ENCODE measurements at regions not wholly inside any gene's neighbourhood (a gene's known extent, or its start where the extent isn't known, plus 50 kb on each side); places are given as distances from the start of the nearest gene placed in this dataset.

GRCh38 chr11:127109796-127110480 lies 109.4 kb upstream of the KIRREL3 start:
- H3K36me3 Mint-ChIP-seq (ENCODE audit: insufficient read depth, unreplicated experiment), result no peaks in the 10 kb centered on the region
- no peaks in the 10 kb centered on the region for H3K27me3 Mint-ChIP-seq (ENCODE audit: insufficient read depth, unreplicated experiment)
- peaks cover 16% of the 10 kb centered on the region for H3K9me3 Mint-ChIP-seq (ENCODE audit: unreplicated experiment)
- no peak for DNase-seq (ENCODE audit: unreplicated experiment)
- BruUV-seq (replicated peaks), result no TSS peak
- no peak overlapping the region for H3K27ac Mint-ChIP-seq (ENCODE audit: low read depth, unreplicated experiment)
- intact Hi-C loops (cut with micrococcal nuclease), result no loop called here
- ChIA-PET POLR2A (interaction anchor here (0.5 kb wide), 1 partner anchor 421 kb away, joined by 5 read pairs; no protein-coding TSS in a partner anchor), CTCF (no interaction called here)
- H3K4me1 Mint-ChIP-seq (ENCODE audit: insufficient read depth, unreplicated experiment), result no peaks in the 10 kb centered on the region
- H3K4me3 Mint-ChIP-seq (ENCODE audit: unreplicated experiment), result no peak overlapping the region
- TF ChIP-seq, protein P1, sequence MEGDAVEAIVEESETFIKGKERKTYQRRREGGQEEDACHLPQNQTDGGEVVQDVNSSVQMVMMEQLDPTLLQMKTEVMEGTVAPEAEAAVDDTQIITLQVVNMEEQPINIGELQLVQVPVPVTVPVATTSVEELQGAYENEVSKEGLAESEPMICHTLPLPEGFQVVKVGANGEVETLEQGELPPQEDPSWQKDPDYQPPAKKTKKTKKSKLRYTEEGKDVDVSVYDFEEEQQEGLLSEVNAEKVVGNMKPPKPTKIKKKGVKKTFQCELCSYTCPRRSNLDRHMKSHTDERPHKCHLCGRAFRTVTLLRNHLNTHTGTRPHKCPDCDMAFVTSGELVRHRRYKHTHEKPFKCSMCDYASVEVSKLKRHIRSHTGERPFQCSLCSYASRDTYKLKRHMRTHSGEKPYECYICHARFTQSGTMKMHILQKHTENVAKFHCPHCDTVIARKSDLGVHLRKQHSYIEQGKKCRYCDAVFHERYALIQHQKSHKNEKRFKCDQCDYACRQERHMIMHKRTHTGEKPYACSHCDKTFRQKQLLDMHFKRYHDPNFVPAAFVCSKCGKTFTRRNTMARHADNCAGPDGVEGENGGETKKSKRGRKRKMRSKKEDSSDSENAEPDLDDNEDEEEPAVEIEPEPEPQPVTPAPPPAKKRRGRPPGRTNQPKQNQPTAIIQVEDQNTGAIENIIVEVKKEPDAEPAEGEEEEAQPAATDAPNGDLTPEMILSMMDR (IDR thresholded peaks at IDR 0.05; ENCODE audit: unreplicated experiment), result no peak

GRCh38 chr11:127108838-127109237 lies 108.3 kb upstream of the KIRREL3 start:
- Mint-ChIP-seq H3K4me1 (ENCODE audit: insufficient read depth, unreplicated experiment) (no peaks in the 10 kb centered on the region), H3K4me3 (ENCODE audit: unreplicated experiment) (no peak overlapping the region), H3K9me3 (ENCODE audit: unreplicated experiment) (peaks cover 16% of the 10 kb centered on the region), H3K27me3 (ENCODE audit: insufficient read depth, unreplicated experiment) (no peaks in the 10 kb centered on the region), H3K36me3 (ENCODE audit: insufficient read depth, unreplicated experiment) (no peaks in the 10 kb centered on the region), H3K27ac (ENCODE audit: low read depth, unreplicated experiment) (no peak overlapping the region)
- ChIA-PET POLR2A (no interaction called here), CTCF (no interaction called here)
- TF ChIP-seq, protein P1 (IDR thresholded peaks at IDR 0.05; ENCODE audit: unreplicated experiment), result no peak
- intact Hi-C loops (cut with micrococcal nuclease), result no loop called here
- BruUV-seq (replicated peaks), result no TSS peak
- no peak for DNase-seq (ENCODE audit: unreplicated experiment)

DNA sequence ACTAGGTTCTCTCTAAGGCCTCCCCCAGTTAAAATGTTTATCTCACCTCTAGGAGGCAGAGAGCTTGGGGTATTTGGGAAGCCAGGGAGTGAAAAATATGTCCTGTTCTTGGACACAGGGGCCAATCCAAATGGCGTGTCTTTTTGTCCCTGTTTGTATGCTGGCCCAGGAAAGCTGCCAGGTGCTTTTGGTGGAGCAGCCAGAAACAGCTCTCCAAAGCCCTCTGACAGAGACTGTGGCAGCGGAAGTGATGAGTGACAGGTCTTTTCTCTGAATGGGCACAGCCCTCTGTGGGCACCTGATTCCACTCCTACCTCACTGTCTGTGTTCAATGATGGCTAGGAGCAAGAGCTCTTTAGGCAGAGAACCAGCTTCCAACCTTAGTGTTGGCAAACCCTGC lies 106.4 kb upstream of the KIRREL3 start:
- Mint-ChIP-seq H3K27me3 (ENCODE audit: insufficient read depth, unreplicated experiment) (no peaks in the 10 kb centered on the region), H3K9me3 (ENCODE audit: unreplicated experiment) (peaks cover 16% of the 10 kb centered on the region), H3K27ac (ENCODE audit: low read depth, unreplicated experiment) (no peak overlapping the region), H3K4me1 (ENCODE audit: insufficient read depth, unreplicated experiment) (no peaks in the 10 kb centered on the region), H3K4me3 (ENCODE audit: unreplicated experiment) (no peak overlapping the region), H3K36me3 (ENCODE audit: insufficient read depth, unreplicated experiment) (no peaks in the 10 kb centered on the region)
- intact Hi-C loops (cut with micrococcal nuclease), result no loop called here
- no TSS peak for BruUV-seq (replicated peaks)
- ChIA-PET CTCF (interaction anchor here (0.6 kb wide), 1 partner anchor 58 kb away, joined by 3 read pairs; no protein-coding TSS in a partner anchor), POLR2A (no interaction called here)
- TF ChIP-seq, protein P1 (IDR thresholded peaks at IDR 0.05; ENCODE audit: unreplicated experiment), result no peak
- no peak for DNase-seq (ENCODE audit: unreplicated experiment)

GRCh38 chr11:127105593-127106541 lies 105.3 kb upstream of the KIRREL3 start:
- Mint-ChIP-seq H3K27ac (ENCODE audit: low read depth, unreplicated experiment) (no peak overlapping the region), H3K36me3 (ENCODE audit: insufficient read depth, unreplicated experiment) (no peaks in the 10 kb centered on the region), H3K9me3 (ENCODE audit: unreplicated experiment) (peaks cover 17% of the 10 kb centered on the region), H3K4me1 (ENCODE audit: insufficient read depth, unreplicated experiment) (no peaks in the 10 kb centered on the region), H3K4me3 (ENCODE audit: unreplicated experiment) (no peak overlapping the region), H3K27me3 (ENCODE audit: insufficient read depth, unreplicated experiment) (no peaks in the 10 kb centered on the region)
- intact Hi-C loops (cut with micrococcal nuclease), result no loop called here
- CTCF ChIA-PET, result no interaction called here
- POLR2A ChIA-PET, result no interaction called here
- DNase-seq (ENCODE audit: unreplicated experiment), result peak; percentile 45
- TF ChIP-seq, protein P1 (IDR thresholded peaks at IDR 0.05; ENCODE audit: unreplicated experiment), result no peak
- BruUV-seq (replicated peaks), result no TSS peak

Data from MCF 10A (cell line).